ENCODE measurements at regions not wholly inside any gene's neighbourhood (a gene's known extent, or its start where the extent isn't known, plus 50 kb on each side); places are given as distances from the start of the nearest gene placed in this dataset.

- TF ChIP-seq ATF3 (IDR thresholded peaks at IDR 0.05; ENCODE audit: insufficient read depth, low read depth, low read length) (no peak), YY1 (IDR thresholded peaks at IDR 0.05; ENCODE audit: low read depth, low read length) (no peak)
Measured at GRCh38 chrX:51053741-51054140, 143.2 kb downstream of the BMP15 start (continued).

Data from H1 (cell line).